Mononuclear cell (primary cell): ENCODE measurements at regions not wholly inside any gene's neighbourhood (a gene's known extent, or its start where the extent isn't known, plus 50 kb on each side); places are given as distances from the start of the nearest gene placed in this dataset.

ENCODE experiments used
- H3K27me3 ChIP-seq: 2 replicates; pipeline ENCODE4 v1.6.0; 2011; ENCODE audit warnings: low read length, control low read depth; ENCODE audit not compliant: insufficient read depth
- H3K4me1 ChIP-seq: 2 replicates; pipeline ENCODE4 v1.5.1; 2011; ENCODE audit warnings: mild to moderate bottlenecking, low read length, control low read depth; ENCODE audit not compliant: insufficient read depth
- H3K4me3 ChIP-seq: 2 replicates; pipeline ENCODE4 v1.5.1; 2011; ENCODE audit warnings: mild to moderate bottlenecking, low read length, moderate library complexity
- H3K9me3 ChIP-seq: 2 replicates; pipeline ENCODE4 v1.5.1; 2011; ENCODE audit warnings: low read depth, mild to moderate bottlenecking, control low read depth, low read length

DNA sequence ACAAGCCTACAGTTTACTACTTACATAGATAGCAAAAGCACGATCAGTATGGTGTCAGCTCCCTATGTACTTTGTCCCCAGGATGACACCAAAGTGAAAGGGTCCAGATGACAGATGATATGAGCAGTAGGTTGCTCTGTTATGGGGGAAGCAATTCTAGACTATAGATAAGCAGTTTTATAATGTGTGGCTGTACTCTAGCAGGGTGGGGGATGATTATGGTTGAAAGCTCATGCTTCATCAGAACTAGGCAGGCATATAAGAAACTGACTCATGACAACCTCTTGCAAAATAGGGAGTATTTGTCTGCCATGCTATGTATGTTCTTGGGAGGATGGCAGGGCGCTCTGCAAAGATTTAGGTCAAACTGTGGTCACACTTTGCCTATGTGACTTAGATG, 158.2 kb upstream of the ZBED5 start:
- Histone ChIP-seq H3K9me3 (no peaks in the 10 kb centered on the region), H3K4me3 (no peak overlapping the region), H3K27me3 (no peaks in the 10 kb centered on the region), H3K4me1 (no peaks in the 10 kb centered on the region)

DNA sequence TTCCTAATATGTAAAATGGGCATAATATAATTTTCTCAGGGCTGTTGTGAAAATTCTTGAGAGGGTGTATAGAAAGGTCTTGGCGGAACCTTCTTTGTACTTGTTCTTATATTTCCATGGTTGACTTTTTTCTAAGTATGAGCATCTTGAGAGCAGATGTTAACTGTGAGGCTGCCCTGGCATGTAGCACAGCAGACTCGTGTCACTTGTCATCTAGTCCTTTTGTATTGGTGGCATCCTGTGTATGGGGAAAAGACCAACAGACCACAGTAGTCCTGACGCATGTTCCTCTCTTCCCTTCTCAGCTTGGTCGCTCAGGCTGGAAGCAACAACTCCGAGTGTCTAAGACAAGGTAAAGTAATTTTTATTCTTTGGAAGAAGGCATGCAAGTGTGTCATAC, 153.8 kb upstream of the ZBED5 start:
- H3K4me1 ChIP-seq, result no peaks in the 10 kb centered on the region
- H3K27me3 ChIP-seq, result no peaks in the 10 kb centered on the region
- no peaks in the 10 kb centered on the region for H3K9me3 ChIP-seq
- no peak overlapping the region for H3K4me3 ChIP-seq

DNA sequence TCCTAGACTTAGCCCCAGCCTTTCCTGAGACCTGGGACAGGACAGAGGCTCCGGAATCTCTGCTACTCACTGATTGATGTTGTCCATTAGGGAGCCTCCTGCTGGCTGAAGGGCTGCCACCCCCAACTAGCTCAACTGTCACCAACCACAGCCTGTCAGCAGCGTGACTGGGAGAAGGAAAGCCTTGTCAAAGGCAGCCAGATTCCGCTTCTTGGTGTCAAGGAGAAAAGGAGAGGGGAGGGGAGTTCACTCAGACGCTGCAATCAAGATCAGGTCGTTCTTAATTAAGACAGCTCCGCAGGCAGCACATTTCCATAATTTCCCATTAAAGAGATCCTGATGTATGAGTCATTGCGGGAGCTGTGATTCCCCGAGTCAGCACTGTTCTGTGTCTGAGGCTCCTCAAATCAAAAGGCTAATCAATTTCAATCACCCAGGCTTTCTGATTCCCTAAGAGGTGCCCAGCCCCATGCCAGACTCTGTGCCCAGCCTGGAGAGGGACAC, 152.8 kb upstream of the ZBED5 start:
- Histone ChIP-seq H3K4me3 (no peak overlapping the region), H3K27me3 (no peaks in the 10 kb centered on the region), H3K9me3 (no peaks in the 10 kb centered on the region), H3K4me1 (no peaks in the 10 kb centered on the region)

DNA sequence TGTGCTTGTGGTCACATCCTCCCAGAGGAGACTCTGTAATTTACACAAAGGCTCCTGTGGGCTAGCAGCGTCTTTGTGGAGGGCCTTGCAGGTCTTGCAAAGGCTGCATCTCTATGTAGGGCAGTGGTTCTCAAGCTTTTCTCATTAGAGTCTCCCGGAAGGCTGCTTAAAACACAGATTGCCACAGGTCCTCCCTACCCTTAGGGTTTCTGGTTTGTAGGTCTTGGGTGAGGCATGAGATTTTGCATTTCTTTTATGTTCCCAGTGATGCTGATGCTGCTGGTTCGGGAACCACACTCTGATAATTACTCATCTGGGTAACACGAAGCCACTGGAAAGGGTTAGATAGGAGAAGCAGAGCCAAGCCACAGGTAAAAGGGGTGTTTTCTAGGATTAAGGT, 151.3 kb upstream of the ZBED5 start:
- no peaks in the 10 kb centered on the region for H3K9me3 ChIP-seq
- no peaks in the 10 kb centered on the region for H3K4me1 ChIP-seq
- no peaks in the 10 kb centered on the region for H3K27me3 ChIP-seq
- H3K4me3 ChIP-seq, result no peak overlapping the region

DNA sequence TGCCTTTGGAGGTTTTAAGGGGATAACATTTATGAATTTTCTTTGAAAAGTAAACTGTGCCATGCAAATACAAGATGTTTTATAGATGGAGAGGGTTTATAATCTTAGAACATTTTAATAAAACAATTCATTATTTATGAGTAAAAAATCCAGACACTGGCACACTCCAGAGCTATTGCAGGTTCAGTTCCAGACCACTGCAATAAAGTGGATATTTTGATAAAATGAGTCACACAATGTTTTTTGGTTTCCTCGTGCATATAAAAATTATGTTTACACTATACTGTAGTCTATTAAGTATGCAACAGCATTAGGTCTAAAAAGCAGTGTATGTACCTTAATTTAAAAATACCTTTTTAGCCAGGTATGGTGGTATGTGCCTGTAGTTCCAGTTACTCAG, 146.2 kb upstream of the ZBED5 start:
- H3K27me3 ChIP-seq, result no peaks in the 10 kb centered on the region
- no peak overlapping the region for H3K4me3 ChIP-seq
- no peaks in the 10 kb centered on the region for H3K4me1 ChIP-seq
- no peaks in the 10 kb centered on the region for H3K9me3 ChIP-seq

DNA sequence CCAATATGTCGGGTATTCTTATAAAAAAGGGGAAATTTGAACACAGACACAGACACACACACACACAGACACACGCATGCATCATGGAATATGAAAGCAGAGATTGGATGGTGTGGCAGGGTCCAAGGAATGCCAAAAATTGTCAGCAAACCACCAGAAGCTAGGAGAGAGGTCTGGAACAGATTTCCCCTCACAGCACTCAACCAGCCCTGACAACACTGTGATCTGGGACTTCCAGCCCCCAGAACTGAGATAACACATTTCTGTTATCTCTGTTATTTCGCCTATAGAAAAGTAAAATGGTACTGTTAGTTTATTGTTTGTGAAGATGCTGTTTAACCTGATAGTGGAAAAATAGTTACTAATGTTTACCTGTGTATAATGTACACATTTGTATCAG, 145.4 kb upstream of the ZBED5 start:
- Histone ChIP-seq H3K27me3 (no peaks in the 10 kb centered on the region), H3K4me1 (no peaks in the 10 kb centered on the region), H3K4me3 (no peak overlapping the region), H3K9me3 (no peaks in the 10 kb centered on the region)

DNA sequence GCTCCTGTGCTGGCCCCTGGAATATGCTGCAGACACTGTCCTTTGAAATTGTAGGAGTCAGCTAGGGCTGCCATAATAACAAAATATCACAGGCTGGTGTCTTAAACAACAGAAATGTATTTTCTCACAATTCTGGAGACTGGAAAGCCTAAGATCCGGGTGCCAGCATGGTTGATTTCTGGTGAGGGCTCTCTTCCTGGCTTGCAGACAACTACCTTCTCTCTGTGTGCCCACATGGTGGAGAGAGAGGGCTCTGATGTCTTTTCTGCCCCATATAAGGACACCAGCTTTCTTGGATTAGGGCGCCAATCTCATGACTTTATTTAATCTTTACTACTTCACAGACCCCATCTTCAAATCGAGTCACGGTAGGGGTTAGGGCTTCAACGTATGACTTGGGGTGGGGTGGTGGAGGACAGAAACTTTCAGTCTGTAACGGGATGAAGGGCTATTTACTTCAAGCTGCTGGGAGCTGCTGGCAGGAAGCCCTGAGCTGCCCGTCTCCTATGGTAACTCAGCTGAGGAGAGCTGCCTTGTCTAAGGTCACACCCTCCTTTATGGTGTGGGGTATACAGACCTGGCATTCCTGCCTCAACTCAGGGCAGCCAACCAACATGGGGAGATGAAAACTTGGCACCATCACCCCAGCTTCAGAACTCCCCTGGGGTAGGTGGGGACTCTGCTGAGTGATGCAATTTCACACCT, 142.9 kb upstream of the ZBED5 start:
- Histone ChIP-seq H3K4me3 (no peak overlapping the region), H3K4me1 (no peaks in the 10 kb centered on the region), H3K27me3 (no peaks in the 10 kb centered on the region), H3K9me3 (no peaks in the 10 kb centered on the region)

DNA sequence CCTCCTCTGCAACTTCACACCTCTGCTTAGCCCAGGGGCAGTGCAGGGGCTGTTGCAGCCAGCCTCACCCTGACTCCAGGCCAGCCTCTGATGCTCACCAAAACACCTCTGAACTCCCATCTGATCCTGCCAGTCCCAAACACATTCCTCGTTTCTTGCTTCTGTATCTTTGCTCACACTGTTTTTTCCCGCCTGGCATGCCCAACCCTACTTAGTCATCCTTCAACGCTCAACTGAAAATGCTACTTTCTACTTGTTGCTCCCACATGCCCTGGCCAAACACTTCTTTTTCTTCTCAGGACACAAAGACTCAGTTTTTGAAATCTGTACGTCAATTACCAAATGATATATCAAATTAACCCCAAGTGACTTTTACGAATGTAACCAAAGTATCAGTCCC, 140.8 kb upstream of the ZBED5 start:
- Histone ChIP-seq H3K27me3 (no peaks in the 10 kb centered on the region), H3K4me3 (no peak overlapping the region)

DNA sequence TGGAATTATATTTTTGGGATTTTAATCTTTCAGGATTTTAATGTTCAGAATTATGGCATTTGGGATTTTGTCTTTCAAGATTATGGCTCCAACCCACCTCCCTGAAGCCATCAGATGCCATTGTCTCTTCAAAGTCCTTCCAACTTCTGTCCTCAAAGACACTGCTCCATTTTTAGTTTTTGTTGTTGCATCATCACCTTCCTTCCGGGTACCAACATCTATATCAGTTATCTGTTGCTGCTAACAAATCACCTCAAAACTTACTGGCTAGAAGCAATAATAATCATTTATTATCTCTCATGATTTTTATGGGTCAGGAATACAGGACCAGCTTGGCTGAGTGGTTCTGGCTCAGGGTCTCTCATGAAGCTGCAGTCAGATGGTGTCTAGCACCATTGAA, 138.8 kb upstream of the ZBED5 start:
- H3K4me3 ChIP-seq, result no peak overlapping the region
- H3K9me3 ChIP-seq, result no peaks in the 10 kb centered on the region
- H3K4me1 ChIP-seq, result no peaks in the 10 kb centered on the region
- H3K27me3 ChIP-seq, result no peaks in the 10 kb centered on the region

More for the DNA sequence above, 140.8 kb upstream of the ZBED5 start:
- H3K9me3 ChIP-seq, result no peaks in the 10 kb centered on the region
- no peaks in the 10 kb centered on the region for H3K4me1 ChIP-seq

DNA sequence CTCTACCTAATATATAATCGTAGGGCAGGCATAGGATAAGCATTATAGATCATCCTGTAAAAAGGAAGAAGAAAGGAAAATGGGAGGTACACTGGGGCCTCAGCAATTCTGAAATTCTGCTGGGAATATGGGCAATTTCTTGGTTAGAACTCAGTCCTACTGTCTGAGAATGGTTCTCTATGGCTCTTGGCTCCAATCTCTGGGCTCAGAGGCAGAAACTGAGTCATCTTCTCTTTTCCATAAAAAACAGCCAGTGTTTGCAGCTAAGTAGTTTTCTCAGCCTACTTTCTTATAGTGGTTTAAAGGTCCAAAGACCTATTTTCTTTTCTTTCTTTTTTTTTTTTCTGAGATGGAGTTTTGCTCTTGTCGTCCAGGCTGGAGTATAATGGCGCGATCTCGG, 135.8 kb upstream of the ZBED5 start:
- no peak overlapping the region for H3K4me3 ChIP-seq
- H3K4me1 ChIP-seq, result peaks cover 11% of the 10 kb centered on the region
- H3K9me3 ChIP-seq, result no peaks in the 10 kb centered on the region
- H3K27me3 ChIP-seq, result no peaks in the 10 kb centered on the region

DNA sequence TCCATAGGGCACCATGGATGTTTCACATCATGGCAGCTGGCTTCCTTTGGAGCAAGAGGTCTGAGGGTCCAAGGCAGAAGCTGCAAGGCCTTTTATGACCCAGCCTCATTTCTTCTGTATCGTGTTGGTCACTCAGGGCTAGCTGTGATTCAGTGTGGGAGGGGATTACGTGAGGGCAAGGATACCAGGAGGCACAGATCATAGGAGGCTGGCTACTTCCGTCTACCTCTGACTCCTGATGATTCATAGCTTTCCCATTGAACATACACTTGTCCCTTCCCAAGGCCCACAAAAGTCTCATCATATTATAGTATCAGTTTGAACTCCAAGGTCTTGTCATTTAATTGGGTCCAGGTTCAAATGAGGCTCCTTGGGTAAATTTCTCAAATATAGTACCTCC, 135.3 kb upstream of the ZBED5 start:
- H3K4me1 ChIP-seq, result peaks cover 11% of the 10 kb centered on the region

DNA sequence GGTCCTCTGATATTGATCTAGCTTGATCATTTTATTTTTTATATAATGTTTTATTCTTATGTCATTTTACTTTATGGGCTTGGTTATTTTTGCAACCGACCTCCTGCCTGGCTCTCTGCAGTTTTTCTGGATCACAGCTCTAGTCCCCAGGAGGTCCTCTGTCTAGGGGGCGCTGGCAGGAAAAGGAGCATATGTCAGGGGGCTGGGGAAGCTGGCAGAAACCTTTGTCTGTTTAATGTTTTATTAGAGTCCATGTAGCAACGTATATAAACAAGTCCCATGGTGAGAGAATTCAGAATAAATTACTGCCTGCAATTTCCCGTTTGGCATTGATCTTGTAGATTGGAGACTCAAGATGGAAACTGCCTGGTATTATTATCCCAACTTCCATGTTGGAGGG, 133.5 kb upstream of the ZBED5 start:
- Histone ChIP-seq H3K27me3 (no peaks in the 10 kb centered on the region), H3K4me3 (no peak overlapping the region), H3K4me1 (peaks cover 11% of the 10 kb centered on the region), H3K9me3 (no peaks in the 10 kb centered on the region)

More for the DNA sequence above, 135.3 kb upstream of the ZBED5 start:
- Histone ChIP-seq H3K4me3 (no peak overlapping the region), H3K9me3 (no peaks in the 10 kb centered on the region), H3K27me3 (no peaks in the 10 kb centered on the region)

DNA sequence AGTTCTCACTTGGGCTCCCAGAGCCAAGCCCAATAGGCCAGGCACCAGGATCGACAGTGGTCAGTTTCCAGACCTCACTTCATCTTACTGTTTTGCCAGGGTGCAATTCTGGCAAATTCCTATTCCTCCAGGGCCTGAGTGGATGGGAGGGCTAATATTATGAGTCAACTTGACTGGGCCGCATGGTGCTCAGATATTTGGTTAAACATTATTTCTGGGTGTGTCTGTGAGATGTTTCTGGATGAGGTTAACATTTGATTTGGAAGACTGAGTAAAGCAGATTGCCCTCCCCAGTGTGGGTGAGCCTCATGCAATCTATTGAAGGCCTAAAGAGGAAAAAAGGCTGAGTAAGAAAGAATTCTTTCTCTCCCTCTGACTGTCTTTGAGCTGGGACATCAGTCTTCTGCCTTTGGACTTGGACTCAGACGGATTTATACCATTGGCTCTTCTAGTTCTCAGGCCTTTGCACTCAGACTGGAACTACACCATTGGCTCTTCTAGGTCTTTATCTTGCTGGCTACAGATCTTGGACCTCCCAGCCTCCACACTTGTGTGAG, 132.9 kb upstream of the ZBED5 start:
- H3K4me1 ChIP-seq, result peaks cover 11% of the 10 kb centered on the region
- H3K27me3 ChIP-seq, result no peaks in the 10 kb centered on the region
- H3K9me3 ChIP-seq, result no peaks in the 10 kb centered on the region
- H3K4me3 ChIP-seq, result no peak overlapping the region

DNA sequence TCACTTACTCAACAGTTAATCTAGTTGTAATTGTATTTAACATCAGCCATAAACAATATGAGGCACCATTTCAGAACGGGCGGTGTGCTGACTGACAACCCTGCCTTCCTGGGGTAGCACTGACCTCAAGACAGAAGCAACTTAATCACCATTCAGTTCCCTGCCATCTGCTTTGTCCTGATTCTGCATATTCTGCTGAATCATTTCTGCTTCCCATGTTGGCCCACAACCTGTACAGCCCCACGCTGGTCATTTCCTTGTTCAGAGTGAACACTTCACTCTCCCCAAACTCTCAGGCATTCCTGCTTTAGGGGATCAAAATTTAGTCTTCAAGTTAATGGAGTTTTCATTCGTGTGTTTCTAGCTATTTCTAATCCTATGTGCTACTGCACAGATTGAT, 132.3 kb upstream of the ZBED5 start:
- Histone ChIP-seq H3K27me3 (no peaks in the 10 kb centered on the region), H3K9me3 (no peaks in the 10 kb centered on the region), H3K4me3 (no peak overlapping the region), H3K4me1 (peaks cover 11% of the 10 kb centered on the region)

DNA sequence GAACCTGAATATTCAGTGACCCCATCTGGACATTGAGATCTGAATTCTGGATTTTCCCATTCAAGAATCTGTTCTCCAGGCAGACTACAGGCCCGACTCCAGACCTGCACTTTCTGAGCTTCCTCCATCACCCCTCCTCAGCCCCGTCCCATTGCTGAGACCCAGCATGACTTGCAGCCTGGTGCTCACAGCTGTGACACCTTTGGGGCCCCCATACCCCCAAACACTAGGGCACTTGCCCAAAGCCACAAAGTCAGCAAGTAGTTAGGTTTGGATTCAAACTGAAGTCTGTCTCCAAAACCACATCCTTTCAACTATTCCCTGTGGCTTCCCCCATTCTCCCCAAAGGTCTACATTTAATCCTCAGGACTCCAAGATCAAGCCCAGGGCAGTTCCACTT, 128.2 kb upstream of the ZBED5 start:
- H3K4me1 ChIP-seq, result peaks cover 26% of the 10 kb centered on the region
- H3K4me3 ChIP-seq, result no peak overlapping the region
- no peaks in the 10 kb centered on the region for H3K27me3 ChIP-seq
- no peaks in the 10 kb centered on the region for H3K9me3 ChIP-seq

DNA sequence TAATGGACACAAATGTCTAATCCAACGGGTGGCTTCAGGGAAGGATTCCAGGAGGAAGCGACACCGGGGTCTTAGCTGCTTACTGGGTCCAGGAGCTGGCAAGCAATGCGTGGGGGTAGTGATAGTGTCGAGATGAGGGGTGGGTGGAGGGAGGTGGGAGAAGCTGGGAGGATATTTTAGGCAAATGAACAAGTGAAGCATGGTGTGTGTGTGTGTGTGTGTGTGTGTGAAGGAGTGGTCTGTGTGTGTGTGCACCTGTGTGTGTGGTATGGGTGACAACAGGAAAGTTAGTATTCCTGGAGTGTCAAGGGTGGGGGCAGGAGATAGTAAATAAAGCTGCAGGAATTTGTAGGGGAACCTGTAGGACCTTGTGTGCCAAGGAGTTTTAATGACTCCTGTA, 126.9 kb upstream of the ZBED5 start:
- Histone ChIP-seq H3K9me3 (no peaks in the 10 kb centered on the region), H3K4me1 (peaks cover 30% of the 10 kb centered on the region), H3K4me3 (no peak overlapping the region), H3K27me3 (no peaks in the 10 kb centered on the region)
